Retina (tissue), 1 donor: ENCODE measurements at regions not wholly inside any gene's neighbourhood (a gene's known extent, or its start where the extent isn't known, plus 50 kb on each side); places are given as distances from the start of the nearest gene placed in this dataset.

Source experiments
- DNase-seq: peaks from one replicate; pipeline ENCODE4 v3.0.0-alpha.2; 2016

GRCh38 chr7:112596260-112596659, 115.5 kb downstream of the LSMEM1 start:
- no peak for DNase-seq

- DNase-seq = no peak
Measured at GRCh38 chr7:112596981-112597380, 116.2 kb downstream of the LSMEM1 start.

GRCh38 chr7:112603673-112604072, 122.9 kb downstream of the LSMEM1 start:
- DNase-seq = no peak

GRCh38 chr7:112610636-112611035, 129.8 kb downstream of the LSMEM1 start:
- no peak for DNase-seq

GRCh38 chr7:112615701-112616100, 134.9 kb downstream of the LSMEM1 start:
- DNase-seq = no peak

GRCh38 chr7:112616295-112616694, 135.5 kb downstream of the LSMEM1 start:
- no peak for DNase-seq

GRCh38 chr7:112619343-112619742, 138.6 kb downstream of the LSMEM1 start:
- DNase-seq = no peak

GRCh38 chr7:112622159-112622715, 141.4 kb downstream of the LSMEM1 start:
- DNase-seq = no peak

GRCh38 chr7:112624416-112624815, 143.6 kb downstream of the LSMEM1 start:
- no peak for DNase-seq

- no peak for DNase-seq
Measured at GRCh38 chr7:112630565-112630964, 149.8 kb downstream of the LSMEM1 start.

- DNase-seq = no peak
Measured at GRCh38 chr7:112634107-112634506, 153.3 kb downstream of the LSMEM1 start.

- DNase-seq = no peak
Measured at GRCh38 chr7:112635742-112636141, 154.5 kb downstream of the TMEM168 start.

GRCh38 chr7:112638675-112639400, 151.4 kb downstream of the TMEM168 start:
- DNase-seq = no peak

GRCh38 chr7:112640685-112641084, 149.5 kb downstream of the TMEM168 start:
- no peak for DNase-seq

GRCh38 chr7:112646783-112647182, 143.4 kb downstream of the TMEM168 start:
- DNase-seq = peak; percentile 10

GRCh38 chr7:112648781-112649180, 141.4 kb downstream of the TMEM168 start:
- DNase-seq = no peak

GRCh38 chr7:112649560-112649959, 140.6 kb downstream of the TMEM168 start:
- DNase-seq = no peak

GRCh38 chr7:112654322-112655216, 135.6 kb downstream of the TMEM168 start:
- no peak for DNase-seq

- no peak for DNase-seq
Measured at GRCh38 chr7:112665709-112666108, 124.5 kb downstream of the TMEM168 start.

- DNase-seq = no peak
Measured at GRCh38 chr7:112668561-112668960, 121.6 kb downstream of the TMEM168 start.

- DNase-seq = no peak
Measured at GRCh38 chr7:112669306-112669705, 120.9 kb downstream of the TMEM168 start.

- no peak for DNase-seq
Measured at GRCh38 chr7:112670193-112670592, 120.0 kb downstream of the TMEM168 start.

GRCh38 chr7:112678626-112679025, 111.6 kb downstream of the TMEM168 start:
- no peak for DNase-seq
